ENCODE measurements at regions not wholly inside any gene's neighbourhood (a gene's known extent, or its start where the extent isn't known, plus 50 kb on each side); places are given as distances from the start of the nearest gene placed in this dataset.

- TF ChIP-seq EZH2 (IDR thresholded peaks at IDR 0.05; ENCODE audit: borderline replicate concordance, low read depth, low read length, severe bottlenecking), result no peak
- TF ChIP-seq, protein P1, sequence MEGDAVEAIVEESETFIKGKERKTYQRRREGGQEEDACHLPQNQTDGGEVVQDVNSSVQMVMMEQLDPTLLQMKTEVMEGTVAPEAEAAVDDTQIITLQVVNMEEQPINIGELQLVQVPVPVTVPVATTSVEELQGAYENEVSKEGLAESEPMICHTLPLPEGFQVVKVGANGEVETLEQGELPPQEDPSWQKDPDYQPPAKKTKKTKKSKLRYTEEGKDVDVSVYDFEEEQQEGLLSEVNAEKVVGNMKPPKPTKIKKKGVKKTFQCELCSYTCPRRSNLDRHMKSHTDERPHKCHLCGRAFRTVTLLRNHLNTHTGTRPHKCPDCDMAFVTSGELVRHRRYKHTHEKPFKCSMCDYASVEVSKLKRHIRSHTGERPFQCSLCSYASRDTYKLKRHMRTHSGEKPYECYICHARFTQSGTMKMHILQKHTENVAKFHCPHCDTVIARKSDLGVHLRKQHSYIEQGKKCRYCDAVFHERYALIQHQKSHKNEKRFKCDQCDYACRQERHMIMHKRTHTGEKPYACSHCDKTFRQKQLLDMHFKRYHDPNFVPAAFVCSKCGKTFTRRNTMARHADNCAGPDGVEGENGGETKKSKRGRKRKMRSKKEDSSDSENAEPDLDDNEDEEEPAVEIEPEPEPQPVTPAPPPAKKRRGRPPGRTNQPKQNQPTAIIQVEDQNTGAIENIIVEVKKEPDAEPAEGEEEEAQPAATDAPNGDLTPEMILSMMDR (IDR thresholded peaks at IDR 0.05; ENCODE audit: extremely low read depth in 1 of 2, insufficient read depth in 1 of 2, low read depth in 1 of 2, low read length in 2 of 2), result no peak
- TF ChIP-seq POLR2AphosphoS5 (IDR thresholded peaks at IDR 0.05; ENCODE audit: insufficient read depth, low read depth, low read length), result no peak
- TF ChIP-seq MAX (IDR thresholded peaks at IDR 0.05; ENCODE audit: insufficient read depth, insufficient read length), result no peak
- TF ChIP-seq POLR2A (IDR thresholded peaks at IDR 0.05; ENCODE audit: low read depth, low read length), result no peak
- TF ChIP-seq FOS (IDR thresholded peaks at IDR 0.05; ENCODE audit: borderline replicate concordance, insufficient read depth, low read length), result no peak
- no peak for TF ChIP-seq JUN (IDR thresholded peaks at IDR 0.05; ENCODE audit: borderline replicate concordance, insufficient read depth, insufficient read length, low read depth)
- TF ChIP-seq MYC (IDR thresholded peaks at IDR 0.05; ENCODE audit: low read depth, low read length), result no peak
- no peak for TF ChIP-seq GATA2 (IDR thresholded peaks at IDR 0.05; ENCODE audit: insufficient read depth, insufficient read length, low read depth, low read length)
Observed at GRCh38 chr5:174300941-174301761, 255.6 kb downstream of the NSG2 start.
